ENCODE measurements at regions not wholly inside any gene's neighbourhood (a gene's known extent, or its start where the extent isn't known, plus 50 kb on each side); places are given as distances from the start of the nearest gene placed in this dataset.

- no peak for FAIRE-seq
- no peaks in the 10 kb centered on the region for H3K23me2 ChIP-seq (ENCODE audit: low read depth, low read length)
- TF ChIP-seq TAF1 (IDR thresholded peaks at IDR 0.05; ENCODE audit: low read depth, low read length) (no peak), EZH2 (IDR thresholded peaks at IDR 0.05; ENCODE audit: low read depth, low read length, severe bottlenecking) (no peak), KDM5A (IDR thresholded peaks at IDR 0.05; ENCODE audit: low read length) (no peak), TEAD4 (IDR thresholded peaks at IDR 0.05; ENCODE audit: low read depth, low read length) (no peak), SRF (IDR thresholded peaks at IDR 0.05; ENCODE audit: low read depth, low read length) (no peak), RNF2 (IDR thresholded peaks at IDR 0.05; ENCODE audit: borderline replicate concordance, low read depth, low read length, missing control alignments, poor library complexity, severe bottlenecking) (no peak), RAD21 (IDR thresholded peaks at IDR 0.05 in 1 of 2, conservative IDR thresholded peaks at IDR 0.05 in 1 of 2; ENCODE audit: low read depth in 2 of 2, low read length in 2 of 2) (no peak), RFX5 (IDR thresholded peaks at IDR 0.05; ENCODE audit: borderline replicate concordance, low read depth, low read length) (no peak)
Observed at GRCh38 chr17:70882504-70882903, 713.2 kb downstream of the KCNJ2 start.

More at GRCh38 chr17:70882504-70882903, 713.2 kb downstream of the KCNJ2 start:
- no peaks in the 10 kb centered on the region for H3K27me3 ChIP-seq (replicated peaks in 1 of 4; ENCODE audit: control insufficient read depth in 3 of 4, extremely low read depth in 1 of 4, insufficient read depth in 3 of 4, low read length in 3 of 4)
- H4K5ac ChIP-seq (ENCODE audit: insufficient read length, low read depth, low read length): no peak overlapping the region
- DNase-seq (ENCODE audit: low read depth in 1 of 2, low spot score in 2 of 2): no peak
- no peak overlapping the region for H2BK20ac ChIP-seq (ENCODE audit: low read length)
- no peak overlapping the region for H3K4ac ChIP-seq (replicated peaks; ENCODE audit: insufficient read length, low read depth, low read length)
- H3K18ac ChIP-seq (ENCODE audit: extremely low read depth, low read length): no peak overlapping the region
- H3K56ac ChIP-seq (replicated peaks; ENCODE audit: insufficient read length, low read depth, low read length): no peak overlapping the region
- no peak overlapping the region for H3K4me2 ChIP-seq (ENCODE audit: insufficient read depth in 1 of 2, low read depth in 2 of 2, low read length in 2 of 2)
- H3K79me2 ChIP-seq (ENCODE audit: control insufficient read depth in 1 of 2, insufficient read depth in 2 of 2, low read length in 2 of 2): no peaks in the 10 kb centered on the region
- H2BK15ac ChIP-seq (ENCODE audit: low read length): no peak overlapping the region
- 0 out of 4 replicates have a peak, but pooled peaks cover 0 to 5% of the 10 kb centered on the region in 2 experiments for H3K9me3 ChIP-seq (ENCODE audit: insufficient read depth in 2 of 2, low read depth in 1 of 2, low read length in 1 of 2)
- CTCF ChIA-PET (ENCODE audit: partially characterized antibody): no interaction called here
- H4K8ac ChIP-seq (ENCODE audit: extremely low read depth, insufficient read depth, low read length): no peak overlapping the region
- H2AFZ ChIP-seq (ENCODE audit: low read length): peak overlapping the region; percentile 83; the same call in 1 of the 2 replicates
- no peak overlapping the region for H2BK120ac ChIP-seq (replicated peaks; ENCODE audit: low read depth, low read length)
- H3K9ac ChIP-seq (replicated peaks in 1 of 4; ENCODE audit: extremely low read depth in 1 of 4, low read depth in 3 of 4, low read length in 3 of 4): no peak overlapping the region
- H4K20me1 ChIP-seq (replicated peaks in 1 of 2; ENCODE audit: control insufficient read depth in 1 of 2, insufficient read depth in 2 of 2, low read length in 2 of 2): no peaks in the 10 kb centered on the region
- POLR2A ChIA-PET (ENCODE audit: partially characterized antibody): no interaction called here
- no peak overlapping the region for H3K4me3 ChIP-seq (ENCODE audit: extremely low read depth in 1 of 4, insufficient read depth in 2 of 4, low read depth in 3 of 4, low read length in 4 of 4)
- H3K79me1 ChIP-seq (ENCODE audit: low read depth, low read length): no peaks in the 10 kb centered on the region
- no peaks in the 10 kb centered on the region; a peak in 3 of 7 replicates for H3K4me1 ChIP-seq (replicated peaks in 1 of 4; ENCODE audit: control insufficient read depth in 3 of 4, insufficient read depth in 4 of 4, low read length in 3 of 4)
- H3K23ac ChIP-seq (ENCODE audit: insufficient read length): no peak overlapping the region
- no peak overlapping the region for H2AK5ac ChIP-seq (ENCODE audit: low read depth, low read length)
- H2BK5ac ChIP-seq (ENCODE audit: low read depth, low read length): no peak overlapping the region
- 76% methylated on average over 6 of the region's 6 CpGs; no CpG with 5 or more reads in 1 of the 2 experiments for WGBS, 2 experiments (ENCODE audit: extremely low coverage in 1 of 2, insufficient coverage in 1 of 2, insufficient read length in 1 of 2, insufficient replicate concordance in 2 of 2, low coverage in 1 of 2, low lambda C conversion rate in 2 of 2, missing lambda C conversion rate in 1 of 2)
- no peak overlapping the region for H3K14ac ChIP-seq (ENCODE audit: insufficient read length)
- no peak overlapping the region for H4K91ac ChIP-seq (replicated peaks; ENCODE audit: insufficient read length, low read length)
- H3K27ac ChIP-seq (ENCODE audit: low read depth, low read length): no peak overlapping the region
- no peaks in the 10 kb centered on the region for H3K36me3 ChIP-seq (ENCODE audit: control insufficient read depth in 2 of 4, insufficient read depth in 4 of 4, low read length in 3 of 4)
- H2BK12ac ChIP-seq (ENCODE audit: low read depth, low read length): no peak overlapping the region
